C4-2B (cell line): ENCODE measurements at regions not wholly inside any gene's neighbourhood (a gene's known extent, or its start where the extent isn't known, plus 50 kb on each side); places are given as distances from the start of the nearest gene placed in this dataset.

Source experiments
- H3K27ac ChIP-seq: fragments of 450-650 bp; 2 replicates; pipeline ENCODE4 v1.5.1; 2017
- ZFX ChIP-seq: fragments of 450-650 bp; IDR thresholded peaks from 2 replicates; pipeline ENCODE4 v1.6.1; 2017
- TF ChIP-seq, protein P1 (sequence below): fragments of 450-650 bp; conservative IDR thresholded peaks from 2 replicates; pipeline ENCODE4 v1.5.1; 2017; ENCODE audit warnings: mild to moderate bottlenecking

DNA sequence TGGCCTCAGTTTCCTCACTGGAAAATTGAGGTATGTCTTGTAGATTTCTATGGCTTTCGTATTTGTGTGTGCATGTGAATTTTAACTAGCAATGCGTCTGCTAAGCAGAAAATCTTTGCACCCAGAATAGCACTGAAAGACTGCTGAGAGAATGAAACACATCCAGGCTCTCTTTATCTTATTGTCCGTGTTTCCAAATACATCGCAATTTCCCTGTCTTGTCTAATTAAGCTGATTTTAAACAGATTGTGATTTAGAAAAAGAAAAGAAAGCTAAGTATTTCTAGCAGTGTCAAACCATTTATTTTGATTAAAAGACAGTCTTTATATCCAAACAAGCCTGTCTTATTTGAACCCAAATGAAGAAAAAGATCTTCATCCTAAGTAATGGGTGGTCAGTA lies 168.6 kb downstream of the PMP22 start:
- no peak for TF ChIP-seq ZFX
- TF ChIP-seq, protein P1, sequence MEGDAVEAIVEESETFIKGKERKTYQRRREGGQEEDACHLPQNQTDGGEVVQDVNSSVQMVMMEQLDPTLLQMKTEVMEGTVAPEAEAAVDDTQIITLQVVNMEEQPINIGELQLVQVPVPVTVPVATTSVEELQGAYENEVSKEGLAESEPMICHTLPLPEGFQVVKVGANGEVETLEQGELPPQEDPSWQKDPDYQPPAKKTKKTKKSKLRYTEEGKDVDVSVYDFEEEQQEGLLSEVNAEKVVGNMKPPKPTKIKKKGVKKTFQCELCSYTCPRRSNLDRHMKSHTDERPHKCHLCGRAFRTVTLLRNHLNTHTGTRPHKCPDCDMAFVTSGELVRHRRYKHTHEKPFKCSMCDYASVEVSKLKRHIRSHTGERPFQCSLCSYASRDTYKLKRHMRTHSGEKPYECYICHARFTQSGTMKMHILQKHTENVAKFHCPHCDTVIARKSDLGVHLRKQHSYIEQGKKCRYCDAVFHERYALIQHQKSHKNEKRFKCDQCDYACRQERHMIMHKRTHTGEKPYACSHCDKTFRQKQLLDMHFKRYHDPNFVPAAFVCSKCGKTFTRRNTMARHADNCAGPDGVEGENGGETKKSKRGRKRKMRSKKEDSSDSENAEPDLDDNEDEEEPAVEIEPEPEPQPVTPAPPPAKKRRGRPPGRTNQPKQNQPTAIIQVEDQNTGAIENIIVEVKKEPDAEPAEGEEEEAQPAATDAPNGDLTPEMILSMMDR, result no peak
- H3K27ac ChIP-seq, result no peak overlapping the region

DNA sequence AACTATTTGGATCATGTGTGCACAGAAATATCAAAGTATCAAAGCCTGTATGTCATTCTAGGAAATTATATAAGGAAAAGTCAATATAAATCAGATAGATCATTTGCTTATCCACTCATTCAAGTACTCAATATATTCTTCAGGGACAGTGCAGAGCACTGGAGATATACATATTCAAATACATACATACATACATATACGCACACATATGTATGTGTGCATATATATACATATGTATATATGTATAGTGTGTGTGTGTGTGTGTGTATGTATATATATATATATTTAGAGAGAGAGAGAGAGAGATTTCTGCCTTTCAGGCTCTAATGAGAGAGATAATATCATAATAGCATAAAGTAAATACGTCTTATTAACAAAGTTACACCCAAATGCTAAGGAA lies 169.2 kb downstream of the PMP22 start:
- no peak overlapping the region for H3K27ac ChIP-seq
- TF ChIP-seq, protein P1, result no peak
- no peak for TF ChIP-seq ZFX

- no peak overlapping the region for H3K27ac ChIP-seq
- TF ChIP-seq ZFX, result no peak
- TF ChIP-seq, protein P1, result no peak
Measured at GRCh38 chr17:15092762-15093161, 172.4 kb downstream of the PMP22 start.

DNA sequence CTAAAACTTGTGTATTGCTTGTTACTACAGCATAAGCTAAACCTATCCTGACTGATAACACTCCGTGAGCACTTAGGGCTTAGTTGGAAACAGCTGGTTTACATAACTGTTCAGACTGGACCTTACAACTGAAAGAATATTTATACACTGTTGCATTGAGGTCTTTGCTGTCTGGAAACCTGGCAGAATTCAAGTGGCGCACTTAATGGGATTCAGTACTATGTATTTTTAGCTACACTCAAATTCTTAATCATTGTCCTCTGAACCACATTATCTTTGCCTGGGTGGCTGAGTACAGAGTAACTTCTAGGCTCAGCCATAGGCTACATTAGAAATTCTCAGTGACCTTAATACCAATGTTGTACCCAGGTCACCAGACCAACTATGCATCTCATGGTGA lies 172.9 kb downstream of the PMP22 start:
- no peak overlapping the region for H3K27ac ChIP-seq
- TF ChIP-seq, protein P1, result 0 out of 2 replicates have a peak, but pooled peaks have one; percentile 0
- no peak for TF ChIP-seq ZFX

- no peak overlapping the region for H3K27ac ChIP-seq
- TF ChIP-seq, protein P1, result peak; percentile 51
- TF ChIP-seq ZFX, result no peak
Measured at GRCh38 chr17:15091825-15092224, 173.3 kb downstream of the PMP22 start.

GRCh38 chr17:15090533-15090932 lies 174.6 kb downstream of the PMP22 start:
- no peak overlapping the region for H3K27ac ChIP-seq

GRCh38 chr17:15087946-15088345 lies 177.2 kb downstream of the PMP22 start:
- TF ChIP-seq, protein P1, result no peak
- TF ChIP-seq ZFX, result no peak

More at GRCh38 chr17:15090533-15090932, 174.6 kb downstream of the PMP22 start:
- TF ChIP-seq, protein P1, result no peak
- TF ChIP-seq ZFX, result no peak

More at GRCh38 chr17:15087946-15088345, 177.2 kb downstream of the PMP22 start:
- no peak overlapping the region for H3K27ac ChIP-seq
